LNCaP clone FGC (cell line): ENCODE measurements at regions not wholly inside any gene's neighbourhood (a gene's known extent, or its start where the extent isn't known, plus 50 kb on each side); places are given as distances from the start of the nearest gene placed in this dataset.

Experiments
- DNase-seq: peaks from one replicate; pipeline ENCODE4 v3.0.0-alpha.2; 2011; ENCODE audit warnings: low read depth
- H3K4me3 ChIP-seq: 2 replicates; pipeline ENCODE4 v1.5.1; 2011; ENCODE audit warnings: mild to moderate bottlenecking, low read depth, low read length, control low read depth
- CTCF ChIP-seq: IDR thresholded peaks from 2 replicates; pipeline ENCODE4 v1.5.1; 2012; ENCODE audit warnings: mild to moderate bottlenecking; ENCODE audit not compliant: control insufficient read depth, insufficient read depth; ENCODE audit errors: extremely low read depth

- H3K4me3 ChIP-seq = no peak overlapping the region
- no peak for TF ChIP-seq CTCF
- no peak for DNase-seq
Measured at GRCh38 chr6:11388983-11389944, 148.3 kb upstream of the TMEM170B start.

GRCh38 chr6:11387707-11388430, 149.7 kb upstream of the TMEM170B start:
- H3K4me3 ChIP-seq = no peak overlapping the region
- TF ChIP-seq CTCF = no peak
- DNase-seq = no peak

- no peak for TF ChIP-seq CTCF
- no peak overlapping the region for H3K4me3 ChIP-seq
- DNase-seq = no peak
Measured at GRCh38 chr6:11386726-11387125, 150.8 kb upstream of the TMEM170B start.

GRCh38 chr6:11386323-11386722, 151.2 kb upstream of the TMEM170B start:
- no peak overlapping the region for H3K4me3 ChIP-seq
- no peak for TF ChIP-seq CTCF
- no peak for DNase-seq

- no peak for DNase-seq
- TF ChIP-seq CTCF = no peak
- no peak overlapping the region for H3K4me3 ChIP-seq
Measured at GRCh38 chr6:11384531-11385309, 152.3 kb upstream of the NEDD9 start.

- no peak overlapping the region for H3K4me3 ChIP-seq
- no peak for DNase-seq
- no peak for TF ChIP-seq CTCF
Measured at GRCh38 chr6:11381801-11382513, 149.5 kb upstream of the NEDD9 start.
